ENCODE measurements at regions not wholly inside any gene's neighbourhood (a gene's known extent, or its start where the extent isn't known, plus 50 kb on each side); places are given as distances from the start of the nearest gene placed in this dataset.

- TF ChIP-seq POLR2A (IDR thresholded peaks at IDR 0.05; ENCODE audit: low read depth, low read length) (no peak), POU2F2 (IDR thresholded peaks at IDR 0.05; ENCODE audit: low read depth, low read length) (no peak), POLR2AphosphoS5 (IDR thresholded peaks at IDR 0.05; ENCODE audit: low read depth, low read length) (no peak), TAF1 (IDR thresholded peaks at IDR 0.05; ENCODE audit: low read depth, low read length) (no peak), PAX5 (IDR thresholded peaks at IDR 0.05; ENCODE audit: insufficient read depth, low read length, severe bottlenecking) (no peak)
These were observed 405.5 kb upstream of the NR3C2 start for GRCh38 chr4:148847544-148848255.
